K562 (cell line): ENCODE measurements at regions not wholly inside any gene's neighbourhood (a gene's known extent, or its start where the extent isn't known, plus 50 kb on each side); places are given as distances from the start of the nearest gene placed in this dataset.

Experiments used
- ATAC-seq: fragments of 200-7000 bp; cut with Tn5 transposase; 3 replicates; pipeline ENCODE4 v1.9.1; 2020; ENCODE audit warnings: moderate library complexity
- BruUV-seq: library from RNA; stranded (reverse); fragments of 400-500 nt; replicated peaks from 2 replicates; lab custom pipeline; 2021; lab: Mats Ljungman, UMichigan
- CTCF ChIA-PET: fragments of 300-600 bp; formaldehyde crosslinking; extraction: SDS; loops from one replicate; lab custom pipeline; 2021; ENCODE audit warnings: low intra/inter-chr PET ratio; lab: Yijun Ruan, JAX
- POLR2A ChIA-PET: fragments of 300-600, 350-650 bp; sonication (Branson Sonifier 250); formaldehyde crosslinking; extraction: SDS; loops from one replicate; lab custom pipeline; 2021; ENCODE audit warnings: antibody characterized with exemption, inconsistent platforms; lab: Yijun Ruan, JAX
- DNase-seq, 4 experiments: peaks; one replicate each; pipeline versions ENCODE4 v3.0.0 to v3.0.0-alpha.2; 2011 to 2018; ENCODE audit warnings: low spot score in 3 of 4, mixed read lengths in 3 of 4; ENCODE audit errors: extremely low read depth in 1 of 4
- FAIRE-seq: peaks from 2 replicates; lab custom pipeline; 2011; peaks lifted over from hg19 to GRCh38; lab: Jason Lieb, UNC
- H2AFZ ChIP-seq: 2 replicates; pipeline ENCODE4 v1.6.0; 2011; ENCODE audit warnings: low read depth, low read length, control low read depth, inconsistent platforms
- H3K27ac ChIP-seq: fragments of 200-600 bp; 3 replicates; pipeline ENCODE4 v1.8.0; 2011; ENCODE audit warnings: low read depth, mild to moderate bottlenecking, control low read depth, inconsistent platforms, low read length, moderate library complexity, mixed read lengths; ENCODE audit errors: extremely low read depth
- H3K27me3 ChIP-seq, 2 experiments: fragments of 300-600 bp in 1 of 2; 2 replicates in 1 of 2; 3 replicates in 1 of 2; pipeline versions ENCODE4 v1.6.0 to v1.8.0; 2011; ENCODE audit warnings: inconsistent platforms in 2 of 2, low read length in 2 of 2, mild to moderate bottlenecking in 1 of 2, mixed read lengths in 1 of 2, moderate library complexity in 1 of 2; ENCODE audit not compliant: control insufficient read depth in 2 of 2, insufficient read depth in 2 of 2
- H3K36me3 ChIP-seq: fragments of 300-600 bp; 3 replicates; pipeline ENCODE4 v1.8.0; 2011; ENCODE audit warnings: mild to moderate bottlenecking, low read length, inconsistent platforms; ENCODE audit not compliant: control insufficient read depth, insufficient read depth
- H3K4me1 ChIP-seq, 2 experiments: fragments of 200-600 bp in 1 of 2; replicated peaks in 1 of 2; 2 replicates in 1 of 2; 3 replicates in 1 of 2; pipeline versions ENCODE4 v1.5.1 to v1.8.0; 2011; ENCODE audit warnings: inconsistent platforms in 2 of 2, low read length in 2 of 2, mild to moderate bottlenecking in 1 of 2, mixed read lengths in 1 of 2, moderate library complexity in 1 of 2; ENCODE audit not compliant: control insufficient read depth in 2 of 2, insufficient read depth in 2 of 2
- H3K4me2 ChIP-seq: 2 replicates; pipeline ENCODE4 v1.6.1; 2011; ENCODE audit warnings: low read length, control low read depth, inconsistent platforms, mixed read lengths; ENCODE audit not compliant: insufficient read depth
- H3K4me3 ChIP-seq: fragments of 200-600 bp; sonication (generic), shearing (Covaris generic); 2 replicates; pipeline ENCODE4 v1.5.1; 2016; ENCODE audit warnings: control low read depth, inconsistent platforms
- H3K79me2 ChIP-seq: fragments of 200-600 bp; 3 replicates; pipeline ENCODE4 v1.8.0; 2011; ENCODE audit warnings: low read length, inconsistent platforms; ENCODE audit not compliant: control insufficient read depth, insufficient read depth
- H3K9ac ChIP-seq, 2 experiments: 2 replicates each; pipeline versions ENCODE4 v1.6.0 to v1.6.1; 2011; ENCODE audit warnings: low read depth in 2 of 2, low read length in 2 of 2, control low read depth in 1 of 2, inconsistent platforms in 1 of 2, mild to moderate bottlenecking in 1 of 2, mixed read lengths in 1 of 2; ENCODE audit not compliant: insufficient read depth in 1 of 2
- H3K9me1 ChIP-seq: one replicate; pipeline ENCODE4 v1.6.0; 2011; ENCODE audit warnings: inconsistent platforms, mild to moderate bottlenecking, low read length, moderate library complexity; ENCODE audit not compliant: control insufficient read depth, insufficient read depth
- H3K9me3 ChIP-seq: replicated peaks from 2 replicates; pipeline ENCODE4 v1.5.1; 2011; ENCODE audit warnings: low read depth, low read length, inconsistent platforms; ENCODE audit not compliant: control insufficient read depth, insufficient read depth
- H4K20me1 ChIP-seq: replicated peaks from 2 replicates; pipeline ENCODE4 v1.6.1; 2011; ENCODE audit warnings: low read length, inconsistent platforms, mixed read lengths; ENCODE audit not compliant: control insufficient read depth, insufficient read depth
- TAF1 ChIP-seq: IDR thresholded peaks from 2 replicates; pipeline ENCODE4 v1.6.1; 2011; ENCODE audit warnings: mild to moderate bottlenecking, low read length, moderate library complexity; ENCODE audit not compliant: insufficient read depth, control insufficient read depth, severe bottlenecking; ENCODE audit errors: extremely low read depth
- ZNF584 ChIP-seq: fragments of 200-800 bp; sonication (Bioruptor generic); IDR thresholded peaks from 2 replicates; pipeline ENCODE4 v1.6.1; 2016; ENCODE audit warnings: low read depth, mild to moderate bottlenecking, missing genetic modification characterization, missing compliant biosample characterization
- ZNF699 ChIP-seq: fragments of 250-450 bp; sonication (Bioruptor Pico); IDR thresholded peaks from 2 replicates; pipeline ENCODE4 v1.8.0; 2021; ENCODE audit warnings: mild to moderate bottlenecking, moderate library complexity; ENCODE audit not compliant: insufficient replicate concordance
- in situ Hi-C: fragments of 300-500 bp; cut with MboI; formaldehyde crosslinking; loops from 4 replicates; pipeline ENCODE4 v1.15.0; 2018; ENCODE audit warnings: inconsistent platforms, mixed read lengths
- intact Hi-C: fragments of 100-400 bp; cut with micrococcal nuclease; formaldehyde crosslinking; loops from 2 replicates; pipeline ENCODE4 v1.14.2; 2022
- TF ChIP-seq, protein P1 (sequence below): fragments of 450-650 bp; IDR thresholded peaks from 2 replicates; pipeline ENCODE4 v1.6.1; 2018; ENCODE audit not compliant: partially characterized antibody

DNA sequence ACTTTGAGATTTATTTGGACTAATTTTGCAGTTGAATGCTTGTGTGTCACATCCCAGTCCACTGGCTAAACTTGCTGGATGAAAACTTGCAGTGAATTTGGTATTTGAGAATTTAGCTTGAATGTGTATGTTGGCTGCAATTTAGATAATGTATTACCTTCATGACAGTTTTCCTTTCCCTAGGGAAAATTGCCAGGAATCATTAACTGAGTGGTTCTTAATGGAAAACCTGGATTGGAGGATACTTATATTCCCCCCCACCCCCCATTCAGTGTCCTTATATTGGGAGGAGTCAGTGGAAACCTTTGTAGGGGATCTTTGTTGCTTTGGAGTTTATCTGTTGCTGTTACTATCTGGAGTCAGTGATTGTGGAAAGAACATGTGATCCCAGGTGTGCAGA, 67.6 kb downstream of the KPNA2 start:
- H3K9ac ChIP-seq, result no peak overlapping the region
- H3K9me1 ChIP-seq, result no peaks in the 10 kb centered on the region
- H3K27ac ChIP-seq, result no peak overlapping the region
- no peaks in the 10 kb centered on the region for H3K36me3 ChIP-seq
- ChIA-PET CTCF (no interaction called here), POLR2A (no interaction called here)
- in situ Hi-C loops, result no loop called here
- no peaks in the 10 kb centered on the region for H3K79me2 ChIP-seq
- H3K4me3 ChIP-seq, result no peak overlapping the region
- intact Hi-C loops, result no loop called here
- no peak overlapping the region for H2AFZ ChIP-seq
- H4K20me1 ChIP-seq, result no peaks in the 10 kb centered on the region
- no TSS peak for BruUV-seq
- DNase-seq, result no peak
- no peaks in the 10 kb centered on the region for H3K27me3 ChIP-seq
- TF ChIP-seq ZNF584 (CRISPR knock-in tag) (no peak), TAF1 (no peak), ZNF699 (CRISPR knock-in tag) (no peak)
- TF ChIP-seq, protein P1, sequence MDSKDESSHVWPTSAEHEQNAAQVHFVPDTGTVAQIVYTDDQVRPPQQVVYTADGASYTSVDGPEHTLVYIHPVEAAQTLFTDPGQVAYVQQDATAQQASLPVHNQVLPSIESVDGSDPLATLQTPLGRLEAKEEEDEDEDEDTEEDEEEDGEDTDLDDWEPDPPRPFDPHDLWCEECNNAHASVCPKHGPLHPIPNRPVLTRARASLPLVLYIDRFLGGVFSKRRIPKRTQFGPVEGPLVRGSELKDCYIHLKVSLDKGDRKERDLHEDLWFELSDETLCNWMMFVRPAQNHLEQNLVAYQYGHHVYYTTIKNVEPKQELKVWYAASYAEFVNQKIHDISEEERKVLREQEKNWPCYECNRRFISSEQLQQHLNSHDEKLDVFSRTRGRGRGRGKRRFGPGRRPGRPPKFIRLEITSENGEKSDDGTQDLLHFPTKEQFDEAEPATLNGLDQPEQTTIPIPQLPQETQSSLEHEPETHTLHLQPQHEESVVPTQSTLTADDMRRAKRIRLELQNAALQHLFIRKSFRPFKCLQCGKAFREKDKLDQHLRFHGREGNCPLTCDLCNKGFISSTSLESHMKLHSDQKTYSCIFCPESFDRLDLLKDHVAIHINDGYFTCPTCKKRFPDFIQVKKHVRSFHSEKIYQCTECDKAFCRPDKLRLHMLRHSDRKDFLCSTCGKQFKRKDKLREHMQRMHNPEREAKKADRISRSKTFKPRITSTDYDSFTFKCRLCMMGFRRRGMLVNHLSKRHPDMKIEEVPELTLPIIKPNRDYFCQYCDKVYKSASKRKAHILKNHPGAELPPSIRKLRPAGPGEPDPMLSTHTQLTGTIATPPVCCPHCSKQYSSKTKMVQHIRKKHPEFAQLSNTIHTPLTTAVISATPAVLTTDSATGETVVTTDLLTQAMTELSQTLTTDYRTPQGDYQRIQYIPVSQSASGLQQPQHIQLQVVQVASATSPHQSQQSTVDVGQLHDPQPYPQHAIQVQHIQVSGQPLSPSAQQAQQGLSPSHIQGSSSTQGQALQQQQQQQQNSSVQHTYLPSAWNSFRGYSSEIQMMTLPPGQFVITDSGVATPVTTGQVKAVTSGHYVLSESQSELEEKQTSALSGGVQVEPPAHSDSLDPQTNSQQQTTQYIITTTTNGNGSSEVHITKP, result no peak
- peaks cover 0 to 5% of the 10 kb centered on the region in 2 experiments; a peak in 2 of 5 replicates for H3K4me1 ChIP-seq
- H3K4me2 ChIP-seq, result no peak overlapping the region
- FAIRE-seq, result no peak
- 0 out of 2 replicates have a peak, but pooled peaks cover 3% of the 10 kb centered on the region for H3K9me3 ChIP-seq
- ATAC-seq, result no peak
